ENCODE measurements at regions not wholly inside any gene's neighbourhood (a gene's known extent, or its start where the extent isn't known, plus 50 kb on each side); places are given as distances from the start of the nearest gene placed in this dataset.

DNA sequence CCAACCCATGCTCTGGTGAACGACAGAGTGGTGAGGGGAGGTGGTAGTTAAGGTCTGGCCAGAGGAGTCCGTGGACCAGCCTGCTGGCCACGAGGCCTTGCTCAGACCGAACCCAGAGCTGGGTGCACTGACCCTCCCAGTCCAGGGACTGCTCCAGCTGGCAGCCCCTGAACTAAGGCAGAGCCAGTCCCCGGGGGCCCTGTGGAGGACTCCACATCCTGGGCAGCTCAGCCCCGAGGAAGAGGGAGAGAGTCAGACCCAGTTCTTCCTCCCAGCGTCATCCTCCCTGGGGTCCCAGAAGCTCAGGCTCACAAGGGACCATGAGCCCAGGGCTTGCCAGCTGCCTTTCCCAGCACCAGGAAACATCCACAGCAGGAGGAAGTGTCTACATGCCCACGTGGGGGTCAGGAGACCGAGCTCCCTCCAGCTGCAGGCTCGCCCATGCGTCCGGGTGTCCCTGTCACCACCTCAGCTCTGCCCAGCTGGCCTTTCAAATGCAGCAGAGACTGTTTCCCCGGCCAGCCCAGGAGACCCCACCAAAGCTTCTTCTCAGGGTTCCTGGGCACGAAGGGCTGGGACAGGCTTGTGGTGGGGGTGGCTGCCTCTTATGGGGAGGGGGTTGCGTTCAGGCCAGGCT is 194.4 kb downstream of the KIF26A start:
- no peak for DNase-seq (ENCODE audit: low spot score)
- TF ChIP-seq EZH2 (IDR thresholded peaks at IDR 0.05; ENCODE audit: borderline replicate concordance, low read depth, low read length, poor library complexity, severe bottlenecking): no peak
- TF ChIP-seq, protein P1, sequence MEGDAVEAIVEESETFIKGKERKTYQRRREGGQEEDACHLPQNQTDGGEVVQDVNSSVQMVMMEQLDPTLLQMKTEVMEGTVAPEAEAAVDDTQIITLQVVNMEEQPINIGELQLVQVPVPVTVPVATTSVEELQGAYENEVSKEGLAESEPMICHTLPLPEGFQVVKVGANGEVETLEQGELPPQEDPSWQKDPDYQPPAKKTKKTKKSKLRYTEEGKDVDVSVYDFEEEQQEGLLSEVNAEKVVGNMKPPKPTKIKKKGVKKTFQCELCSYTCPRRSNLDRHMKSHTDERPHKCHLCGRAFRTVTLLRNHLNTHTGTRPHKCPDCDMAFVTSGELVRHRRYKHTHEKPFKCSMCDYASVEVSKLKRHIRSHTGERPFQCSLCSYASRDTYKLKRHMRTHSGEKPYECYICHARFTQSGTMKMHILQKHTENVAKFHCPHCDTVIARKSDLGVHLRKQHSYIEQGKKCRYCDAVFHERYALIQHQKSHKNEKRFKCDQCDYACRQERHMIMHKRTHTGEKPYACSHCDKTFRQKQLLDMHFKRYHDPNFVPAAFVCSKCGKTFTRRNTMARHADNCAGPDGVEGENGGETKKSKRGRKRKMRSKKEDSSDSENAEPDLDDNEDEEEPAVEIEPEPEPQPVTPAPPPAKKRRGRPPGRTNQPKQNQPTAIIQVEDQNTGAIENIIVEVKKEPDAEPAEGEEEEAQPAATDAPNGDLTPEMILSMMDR (conservative IDR thresholded peaks at IDR 0.05; ENCODE audit: low read depth, low read length): no peak
- no TSS peak for BruUV-seq (replicated peaks)
- Histone ChIP-seq H3K4me3 (ENCODE audit: low read depth, low read length, poor library complexity, severe bottlenecking) (no peak overlapping the region), H3K27ac (ENCODE audit: low read depth, low read length, poor library complexity, severe bottlenecking) (no peak overlapping the region), H3K36me3 (ENCODE audit: insufficient read depth, low read length, poor library complexity, severe bottlenecking) (no peaks in the 10 kb centered on the region), H3K27me3 (replicated peaks; ENCODE audit: insufficient read depth, low read depth, low read length, poor library complexity) (peaks cover 22% of the 10 kb centered on the region), H3K4me1 (ENCODE audit: insufficient read depth, low read length, poor library complexity, severe bottlenecking) (peaks cover 3% of the 10 kb centered on the region), H3K9me3 (ENCODE audit: low read depth, low read length, poor library complexity, severe bottlenecking) (peaks cover 9% of the 10 kb centered on the region)
- intact Hi-C loops (cut with micrococcal nuclease; ENCODE audit: unreplicated experiment): no loop called here
- POLR2A ChIA-PET (ENCODE audit: low non-redundant PET): no interaction called here
- CTCF ChIA-PET: no interaction called here

GRCh38 chr14:104333646-104334423 is 195.4 kb downstream of the KIF26A start:
- H3K4me1 ChIP-seq (ENCODE audit: insufficient read depth, low read length, poor library complexity, severe bottlenecking): peaks cover 3% of the 10 kb centered on the region
- intact Hi-C loops (cut with micrococcal nuclease; ENCODE audit: unreplicated experiment): no loop called here
- no TSS peak for BruUV-seq (replicated peaks)
- ChIA-PET CTCF (no interaction called here), POLR2A (ENCODE audit: low non-redundant PET) (no interaction called here)
- peaks cover 26% of the 10 kb centered on the region for H3K27me3 ChIP-seq (replicated peaks; ENCODE audit: insufficient read depth, low read depth, low read length, poor library complexity)
- DNase-seq (ENCODE audit: low spot score): no peak
- peaks cover 13% of the 10 kb centered on the region for H3K9me3 ChIP-seq (ENCODE audit: low read depth, low read length, poor library complexity, severe bottlenecking)
- no peak overlapping the region for H3K27ac ChIP-seq (ENCODE audit: low read depth, low read length, poor library complexity, severe bottlenecking)
- TF ChIP-seq, protein P1 (conservative IDR thresholded peaks at IDR 0.05; ENCODE audit: low read depth, low read length): no peak
- no peak for TF ChIP-seq EZH2 (IDR thresholded peaks at IDR 0.05; ENCODE audit: borderline replicate concordance, low read depth, low read length, poor library complexity, severe bottlenecking)
- H3K4me3 ChIP-seq (ENCODE audit: low read depth, low read length, poor library complexity, severe bottlenecking): no peak overlapping the region
- no peaks in the 10 kb centered on the region for H3K36me3 ChIP-seq (ENCODE audit: insufficient read depth, low read length, poor library complexity, severe bottlenecking)

DNA sequence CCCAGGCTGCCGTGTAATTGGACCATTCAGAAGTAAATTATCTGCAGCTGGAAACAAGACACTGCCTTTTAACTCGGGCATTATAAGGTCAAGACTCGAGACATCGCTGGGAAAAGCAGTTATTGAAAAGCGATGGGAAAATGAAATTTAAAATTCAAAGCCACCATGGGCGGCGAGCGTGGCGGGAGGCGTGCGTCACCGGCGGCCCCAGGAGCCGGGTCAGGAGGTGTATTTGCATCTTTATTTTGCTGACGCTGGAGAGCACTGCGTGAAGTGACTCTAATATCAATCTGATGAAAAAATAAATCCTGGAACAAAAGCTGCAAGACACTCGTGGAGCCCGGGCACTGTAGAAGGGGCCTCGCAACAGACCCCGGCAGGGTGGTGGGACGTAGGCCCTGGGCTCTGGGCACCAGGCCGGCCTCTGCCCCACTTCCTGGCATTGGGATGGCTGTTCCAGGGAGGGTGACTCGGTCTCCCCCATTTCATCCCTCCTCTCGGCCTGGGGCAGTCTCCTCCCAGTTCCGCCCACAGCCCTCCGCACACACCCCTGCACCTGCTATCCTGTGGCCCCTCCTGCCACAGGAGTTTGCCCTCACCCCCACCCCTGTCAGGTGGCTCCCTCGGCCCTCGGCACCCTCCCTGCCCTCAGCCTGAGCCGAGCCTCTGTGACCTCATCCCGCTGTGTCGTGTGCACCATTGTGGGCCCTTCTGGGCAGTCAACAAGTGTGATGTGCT is 196.2 kb downstream of the KIF26A start:
- H3K27me3 ChIP-seq (replicated peaks; ENCODE audit: insufficient read depth, low read depth, low read length, poor library complexity): peaks cover 26% of the 10 kb centered on the region
- no TSS peak for BruUV-seq (replicated peaks)
- ChIA-PET POLR2A (ENCODE audit: low non-redundant PET) (no interaction called here), CTCF (no interaction called here)
- no peak for DNase-seq (ENCODE audit: low spot score)
- peaks cover 11% of the 10 kb centered on the region for H3K9me3 ChIP-seq (ENCODE audit: low read depth, low read length, poor library complexity, severe bottlenecking)
- no peak overlapping the region for H3K4me3 ChIP-seq (ENCODE audit: low read depth, low read length, poor library complexity, severe bottlenecking)
- H3K27ac ChIP-seq (ENCODE audit: low read depth, low read length, poor library complexity, severe bottlenecking): no peak overlapping the region
- H3K36me3 ChIP-seq (ENCODE audit: insufficient read depth, low read length, poor library complexity, severe bottlenecking): no peaks in the 10 kb centered on the region
- TF ChIP-seq EZH2 (IDR thresholded peaks at IDR 0.05; ENCODE audit: borderline replicate concordance, low read depth, low read length, poor library complexity, severe bottlenecking): no peak
- TF ChIP-seq, protein P1 (conservative IDR thresholded peaks at IDR 0.05; ENCODE audit: low read depth, low read length): no peak
- H3K4me1 ChIP-seq (ENCODE audit: insufficient read depth, low read length, poor library complexity, severe bottlenecking): peaks cover 3% of the 10 kb centered on the region
- intact Hi-C loops (cut with micrococcal nuclease; ENCODE audit: unreplicated experiment): no loop called here
